WTC11 (cell line): ENCODE measurements at regions not wholly inside any gene's neighbourhood (a gene's known extent, or its start where the extent isn't known, plus 50 kb on each side); places are given as distances from the start of the nearest gene placed in this dataset.

Experiments used
- ATAC-seq: fragments of 200-7000 bp; cut with Tn5 transposase; 2 replicates; pipeline ENCODE4 v1.10.0; 2021; ENCODE audit warnings: mild to moderate bottlenecking, moderate library complexity
- CTCF ChIA-PET: fragments of 300-600 bp; sonication (Branson Sonifier 250); formaldehyde crosslinking; loops from one replicate; lab custom pipeline; 2021; ENCODE audit warnings: antibody characterized with exemption; lab: Charles Lee
- POLR2A ChIA-PET: fragments of 350-600 bp; sonication (Branson Sonifier 250); formaldehyde crosslinking; loops from one replicate; lab custom pipeline; 2021; ENCODE audit warnings: antibody characterized with exemption; lab: Charles Lee
- DNase-seq: peaks from one replicate; pipeline ENCODE4 v3.0.0; 2021; ENCODE audit warnings: low spot score
- H3K27ac Mint-ChIP-seq: 2 replicates; pipeline ENCODE4 v1.8.0; 2021; ENCODE audit warnings: mixed read lengths
- H3K27me3 Mint-ChIP-seq: 2 replicates; pipeline ENCODE4 v1.8.0; 2021; ENCODE audit warnings: low read depth, mild to moderate bottlenecking, moderate library complexity, mixed read lengths
- H3K36me3 Mint-ChIP-seq: 2 replicates; pipeline ENCODE4 v1.8.0; 2021; ENCODE audit warnings: mixed read lengths
- H3K4me1 Mint-ChIP-seq: 2 replicates; pipeline ENCODE4 v1.8.0; 2022; ENCODE audit warnings: mixed read lengths
- H3K4me3 Mint-ChIP-seq: 2 replicates; pipeline ENCODE4 v1.8.0; 2021; ENCODE audit warnings: mild to moderate bottlenecking, moderate library complexity, mixed read lengths
- H3K9me3 Mint-ChIP-seq: 2 replicates; pipeline ENCODE4 v1.8.0; 2021; ENCODE audit warnings: mixed read lengths
- AR ChIP-seq: fragments of 250-450 bp; sonication (Bioruptor Pico); IDR thresholded peaks from 2 replicates; pipeline ENCODE4 v1.9.0; 2021; ENCODE audit warnings: mild to moderate bottlenecking
- ATF1 ChIP-seq: sonication (generic); formaldehyde crosslinking; IDR thresholded peaks from 2 replicates; pipeline ENCODE4 v1.8.1; 2023; ENCODE audit warnings: mild to moderate bottlenecking, moderate library complexity, missing genetic modification reagents
- ATF6 ChIP-seq: sonication (generic); formaldehyde crosslinking; IDR thresholded peaks from 2 replicates; pipeline ENCODE4 v1.8.1; 2023; ENCODE audit warnings: mild to moderate bottlenecking, missing genetic modification reagents
- CBFB ChIP-seq: sonication (generic); formaldehyde crosslinking; IDR thresholded peaks from 2 replicates; pipeline ENCODE4 v1.8.1; 2022; ENCODE audit warnings: mild to moderate bottlenecking, low read depth, missing genetic modification reagents
- E2F1 ChIP-seq: sonication (generic); formaldehyde crosslinking; IDR thresholded peaks from 2 replicates; pipeline ENCODE4 v1.8.0; 2022; ENCODE audit warnings: mild to moderate bottlenecking, missing genetic modification reagents
- EMX1 ChIP-seq: fragments of 250-450 bp; sonication (Bioruptor Pico); IDR thresholded peaks from 2 replicates; pipeline ENCODE4 v1.8.0; 2021; ENCODE audit warnings: mild to moderate bottlenecking
- ERG ChIP-seq: fragments of 250-450 bp; sonication (Bioruptor Pico); IDR thresholded peaks from 2 replicates; pipeline ENCODE4 v1.8.0; 2021; ENCODE audit warnings: mild to moderate bottlenecking
- GABPB1 ChIP-seq: sonication (generic); formaldehyde crosslinking; IDR thresholded peaks from 2 replicates; pipeline ENCODE4 v1.8.1; 2023; ENCODE audit warnings: mild to moderate bottlenecking, missing genetic modification reagents
- MXD4 ChIP-seq: fragments of 250-450 bp; sonication (Bioruptor Pico); IDR thresholded peaks from 2 replicates; pipeline ENCODE4 v1.8.0; 2021; ENCODE audit warnings: mild to moderate bottlenecking, moderate library complexity, borderline replicate concordance
- NR1H2 ChIP-seq: sonication (generic); formaldehyde crosslinking; IDR thresholded peaks from 2 replicates; pipeline ENCODE4 v1.9.0; 2021; ENCODE audit warnings: mild to moderate bottlenecking, moderate library complexity, missing genetic modification reagents
- PRDM15 ChIP-seq: sonication (generic); formaldehyde crosslinking; IDR thresholded peaks from 2 replicates; pipeline ENCODE4 v1.8.0; 2022; ENCODE audit warnings: missing genetic modification reagents
- TCF7 ChIP-seq: sonication (generic); formaldehyde crosslinking; IDR thresholded peaks from 2 replicates; pipeline ENCODE4 v1.8.0; 2022; ENCODE audit warnings: mild to moderate bottlenecking, low read depth, missing genetic modification reagents, moderate library complexity
- TEAD1 ChIP-seq: sonication (generic); formaldehyde crosslinking; IDR thresholded peaks from 2 replicates; pipeline ENCODE4 v1.8.0; 2022; ENCODE audit warnings: mild to moderate bottlenecking, missing genetic modification reagents
- TEAD4 ChIP-seq: sonication (generic); formaldehyde crosslinking; IDR thresholded peaks from 2 replicates; pipeline ENCODE4 v1.8.0; 2022; ENCODE audit warnings: mild to moderate bottlenecking, missing genetic modification reagents
- USF1 ChIP-seq: sonication (generic); formaldehyde crosslinking; IDR thresholded peaks from 2 replicates; pipeline ENCODE4 v1.8.0; 2022; ENCODE audit warnings: mild to moderate bottlenecking, missing genetic modification reagents
- ZNF263 ChIP-seq: sonication (generic); formaldehyde crosslinking; IDR thresholded peaks from 2 replicates; pipeline ENCODE4 v1.8.1; 2022; ENCODE audit warnings: low read depth, mild to moderate bottlenecking, moderate library complexity, missing genetic modification reagents
- ZNF425 ChIP-seq: fragments of 250-450 bp; sonication (Bioruptor Pico); conservative IDR thresholded peaks from 2 replicates; pipeline ENCODE4 v1.9.0; 2021; ENCODE audit warnings: mild to moderate bottlenecking

GRCh38 chr9:1434811-1435210 is 384.7 kb downstream of the DMRT2 start:
- H3K9me3 Mint-ChIP-seq, result no peaks in the 10 kb centered on the region
- ATAC-seq (no peak), DNase-seq (no peak)
- no peak overlapping the region for H3K27ac Mint-ChIP-seq
- no peak overlapping the region for H3K4me3 Mint-ChIP-seq
- no peaks in the 10 kb centered on the region for H3K36me3 Mint-ChIP-seq
- TF ChIP-seq PRDM15 (no peak), TEAD4 (CRISPR knock-in tag) (no peak), TEAD1 (no peak), ATF1 (CRISPR knock-in tag) (no peak), CBFB (CRISPR knock-in tag) (no peak), EMX1 (CRISPR knock-in tag) (no peak), ZNF425 (CRISPR knock-in tag) (no peak), AR (CRISPR knock-in tag) (no peak), ZNF263 (CRISPR knock-in tag) (no peak), E2F1 (CRISPR knock-in tag) (no peak), ATF6 (CRISPR knock-in tag) (no peak), GABPB1 (CRISPR knock-in tag) (no peak), NR1H2 (CRISPR knock-in tag) (no peak), MXD4 (CRISPR knock-in tag) (no peak), USF1 (CRISPR knock-in tag) (no peak), ERG (CRISPR knock-in tag) (no peak), TCF7 (CRISPR knock-in tag) (no peak)
- H3K27me3 Mint-ChIP-seq, result peaks cover 10% of the 10 kb centered on the region
- peaks cover 11% of the 10 kb centered on the region for H3K4me1 Mint-ChIP-seq
- CTCF ChIA-PET, result no interaction called here
- POLR2A ChIA-PET, result no interaction called here
